ENCODE measurements at regions not wholly inside any gene's neighbourhood (a gene's known extent, or its start where the extent isn't known, plus 50 kb on each side); places are given as distances from the start of the nearest gene placed in this dataset.

DNA sequence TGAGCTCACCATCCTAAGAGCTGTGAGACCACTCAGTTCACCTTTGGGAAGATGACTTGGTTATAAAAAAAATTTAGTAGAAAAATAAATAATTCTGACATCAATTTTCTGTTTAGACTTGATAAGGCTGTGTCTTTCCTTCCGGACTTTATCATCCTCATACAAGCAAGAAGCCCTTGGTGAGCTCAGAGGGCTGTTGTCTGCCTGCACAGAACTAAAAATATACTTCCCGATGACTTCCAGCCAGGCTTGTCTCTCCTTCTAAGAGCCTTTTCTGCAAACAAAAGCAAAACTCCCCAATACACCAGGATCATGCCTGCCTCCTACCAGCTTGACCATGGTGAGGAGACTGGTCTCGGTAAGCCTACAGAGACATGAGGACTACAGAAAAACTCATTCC, 58.3 kb upstream of the PHOX2B start:
- TF ChIP-seq, protein P1, sequence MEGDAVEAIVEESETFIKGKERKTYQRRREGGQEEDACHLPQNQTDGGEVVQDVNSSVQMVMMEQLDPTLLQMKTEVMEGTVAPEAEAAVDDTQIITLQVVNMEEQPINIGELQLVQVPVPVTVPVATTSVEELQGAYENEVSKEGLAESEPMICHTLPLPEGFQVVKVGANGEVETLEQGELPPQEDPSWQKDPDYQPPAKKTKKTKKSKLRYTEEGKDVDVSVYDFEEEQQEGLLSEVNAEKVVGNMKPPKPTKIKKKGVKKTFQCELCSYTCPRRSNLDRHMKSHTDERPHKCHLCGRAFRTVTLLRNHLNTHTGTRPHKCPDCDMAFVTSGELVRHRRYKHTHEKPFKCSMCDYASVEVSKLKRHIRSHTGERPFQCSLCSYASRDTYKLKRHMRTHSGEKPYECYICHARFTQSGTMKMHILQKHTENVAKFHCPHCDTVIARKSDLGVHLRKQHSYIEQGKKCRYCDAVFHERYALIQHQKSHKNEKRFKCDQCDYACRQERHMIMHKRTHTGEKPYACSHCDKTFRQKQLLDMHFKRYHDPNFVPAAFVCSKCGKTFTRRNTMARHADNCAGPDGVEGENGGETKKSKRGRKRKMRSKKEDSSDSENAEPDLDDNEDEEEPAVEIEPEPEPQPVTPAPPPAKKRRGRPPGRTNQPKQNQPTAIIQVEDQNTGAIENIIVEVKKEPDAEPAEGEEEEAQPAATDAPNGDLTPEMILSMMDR (IDR thresholded peaks at IDR 0.05; ENCODE audit: insufficient read depth, low read depth, low read length): no peak
- TF ChIP-seq EZH2 (IDR thresholded peaks at IDR 0.05; ENCODE audit: insufficient read depth, low read length): no peak

Measured in astrocyte (in vitro differentiated cells and primary cell).